Endothelial cell of umbilical vein (primary cell): ENCODE measurements at regions not wholly inside any gene's neighbourhood (a gene's known extent, or its start where the extent isn't known, plus 50 kb on each side); places are given as distances from the start of the nearest gene placed in this dataset.

Experiments
- GATA2 ChIP-seq: IDR thresholded peaks from 2 replicates; pipeline ENCODE4 v1.7.0; 2011; ENCODE audit warnings: low read depth, mild to moderate bottlenecking, moderate library complexity, mixed read lengths, low read length; ENCODE audit not compliant: insufficient read length, insufficient read depth
- MYC ChIP-seq: IDR thresholded peaks from one replicate; pipeline ENCODE4 v1.6.1; 2011; ENCODE audit warnings: mild to moderate bottlenecking, low read depth, low read length
- POLR2A ChIP-seq: IDR thresholded peaks from 2 replicates; pipeline ENCODE4 v1.6.1; 2012; ENCODE audit warnings: low read depth, mild to moderate bottlenecking, control low read depth, low read length
- TF ChIP-seq, protein P1 (sequence below), 2 donors: IDR thresholded peaks; 1 replicate in 1 of 2; 2 replicates in 1 of 2; pipeline ENCODE4 v1.5.1; 2011; ENCODE audit warnings: low read length in 2 of 2, mild to moderate bottlenecking in 2 of 2, moderate library complexity in 2 of 2, control low read depth in 1 of 2, inconsistent platforms in 1 of 2, low read depth in 1 of 2; ENCODE audit not compliant: insufficient read depth in 1 of 2; ENCODE audit errors: extremely low read depth in 1 of 2

DNA sequence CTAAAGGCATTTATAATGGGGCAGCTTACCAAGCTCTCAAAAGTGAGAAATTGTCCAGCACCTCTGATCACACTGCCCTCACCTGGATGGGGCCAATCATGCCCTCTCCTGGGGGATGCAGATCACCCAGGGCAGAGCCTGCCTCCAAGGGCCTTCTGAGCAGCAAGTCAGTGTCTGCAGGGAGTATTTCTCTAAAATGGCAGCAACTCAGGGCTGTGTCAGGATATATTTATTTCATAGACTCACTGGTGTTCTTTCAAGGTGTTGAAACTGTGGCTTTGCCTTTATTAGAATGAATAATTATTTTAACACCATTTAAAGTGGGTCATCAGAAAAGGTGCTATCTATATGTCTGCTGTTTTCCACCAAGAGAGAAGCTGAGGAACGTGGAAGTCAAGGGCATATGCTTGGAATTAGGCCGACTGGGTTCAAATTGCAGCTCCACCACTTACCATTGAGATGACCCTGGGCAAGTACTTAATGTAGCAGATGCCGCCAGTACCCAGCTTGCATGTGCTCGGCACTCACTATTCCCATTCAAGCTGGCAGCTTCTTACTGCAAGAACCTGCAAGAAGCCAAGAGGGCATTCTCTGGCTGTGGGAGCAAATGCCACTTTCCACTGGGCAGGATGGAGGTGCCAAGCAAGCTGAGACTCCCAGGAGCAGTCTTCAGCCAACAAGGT lies 590.0 kb downstream of the BCOR start:
- TF ChIP-seq, protein P1, sequence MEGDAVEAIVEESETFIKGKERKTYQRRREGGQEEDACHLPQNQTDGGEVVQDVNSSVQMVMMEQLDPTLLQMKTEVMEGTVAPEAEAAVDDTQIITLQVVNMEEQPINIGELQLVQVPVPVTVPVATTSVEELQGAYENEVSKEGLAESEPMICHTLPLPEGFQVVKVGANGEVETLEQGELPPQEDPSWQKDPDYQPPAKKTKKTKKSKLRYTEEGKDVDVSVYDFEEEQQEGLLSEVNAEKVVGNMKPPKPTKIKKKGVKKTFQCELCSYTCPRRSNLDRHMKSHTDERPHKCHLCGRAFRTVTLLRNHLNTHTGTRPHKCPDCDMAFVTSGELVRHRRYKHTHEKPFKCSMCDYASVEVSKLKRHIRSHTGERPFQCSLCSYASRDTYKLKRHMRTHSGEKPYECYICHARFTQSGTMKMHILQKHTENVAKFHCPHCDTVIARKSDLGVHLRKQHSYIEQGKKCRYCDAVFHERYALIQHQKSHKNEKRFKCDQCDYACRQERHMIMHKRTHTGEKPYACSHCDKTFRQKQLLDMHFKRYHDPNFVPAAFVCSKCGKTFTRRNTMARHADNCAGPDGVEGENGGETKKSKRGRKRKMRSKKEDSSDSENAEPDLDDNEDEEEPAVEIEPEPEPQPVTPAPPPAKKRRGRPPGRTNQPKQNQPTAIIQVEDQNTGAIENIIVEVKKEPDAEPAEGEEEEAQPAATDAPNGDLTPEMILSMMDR (IDR thresholded peaks at IDR 0.05; ENCODE audit: extremely low read depth in 1 of 2, insufficient read depth in 1 of 2, low read depth in 1 of 2, low read length in 2 of 2): no peak
- no peak for TF ChIP-seq MYC
- TF ChIP-seq POLR2A: no peak
- TF ChIP-seq GATA2: no peak
